Erythroblast (primary cell): ENCODE measurements at regions not wholly inside any gene's neighbourhood (a gene's known extent, or its start where the extent isn't known, plus 50 kb on each side); places are given as distances from the start of the nearest gene placed in this dataset.

Source experiments
- GATA1 ChIP-seq: IDR thresholded peaks from 2 replicates; pipeline ENCODE4 v1.6.1; 2011; ENCODE audit warnings: low read depth, mild to moderate bottlenecking, control low read depth, low read length, moderate library complexity
- POLR2A ChIP-seq: IDR thresholded peaks from 2 replicates; pipeline ENCODE4 v1.6.1; 2011; ENCODE audit warnings: mild to moderate bottlenecking, low read length

DNA sequence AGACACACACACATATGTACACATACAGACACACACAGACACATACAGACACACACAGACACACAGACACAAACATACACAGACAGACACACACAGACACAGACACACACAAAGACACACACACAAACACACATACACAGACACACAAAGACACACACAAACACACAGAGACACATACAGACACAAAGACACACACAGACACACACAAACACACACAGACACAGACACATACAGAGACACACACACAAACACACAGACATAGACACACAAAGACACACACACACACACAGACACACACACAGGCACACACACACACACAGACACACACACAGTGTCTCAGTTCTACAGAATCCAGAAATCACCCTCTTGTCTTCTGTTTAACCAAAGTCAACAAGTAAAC, 280.7 kb downstream of the ASMT start:
- no peak for TF ChIP-seq POLR2A
- no peak for TF ChIP-seq GATA1
